Prostate gland (tissue), 2 donors: ENCODE measurements at regions not wholly inside any gene's neighbourhood (a gene's known extent, or its start where the extent isn't known, plus 50 kb on each side); places are given as distances from the start of the nearest gene placed in this dataset.

Source experiments
- POLR2AphosphoS5 ChIP-seq: sonication (generic); formaldehyde crosslinking; IDR thresholded peaks from one replicate; pipeline ENCODE4 v1.6.1; 2017; ENCODE audit warnings: antibody characterized with exemption
- TF ChIP-seq, protein P1 (sequence below), 4 experiments: fragments of 200-600 bp in 2 of 4; fragments of 450-650 bp in 2 of 4; sonication (generic) in 2 of 4; IDR thresholded peaks; 1 replicate in 3 of 4; 2 replicates in 1 of 4; pipeline ENCODE4 v1.5.1; 2016 to 2019; ENCODE audit warnings: antibody characterized with exemption in 4 of 4, mild to moderate bottlenecking in 2 of 4, moderate library complexity in 2 of 4

DNA sequence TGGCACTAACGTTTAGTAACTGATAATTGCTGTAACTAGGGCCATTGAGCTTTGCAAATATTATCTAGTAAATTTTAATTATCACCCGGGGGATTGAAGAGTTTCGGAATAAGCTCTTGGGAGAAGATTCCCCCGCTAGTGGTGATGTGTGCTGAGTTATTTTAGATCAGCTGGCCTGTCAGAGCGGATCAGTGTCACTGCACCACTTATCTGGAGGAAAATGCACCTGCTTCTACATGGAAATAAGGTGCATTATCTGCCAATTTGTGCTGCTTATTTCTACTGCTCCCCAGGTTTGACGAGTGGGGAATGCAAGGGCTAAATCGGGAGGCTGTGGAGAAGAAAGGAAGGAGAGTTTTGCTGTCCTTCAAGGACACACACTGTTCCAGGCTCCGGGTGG, 518.6 kb downstream of the TLE4 start:
- no peak for TF ChIP-seq POLR2AphosphoS5
- TF ChIP-seq, protein P1, sequence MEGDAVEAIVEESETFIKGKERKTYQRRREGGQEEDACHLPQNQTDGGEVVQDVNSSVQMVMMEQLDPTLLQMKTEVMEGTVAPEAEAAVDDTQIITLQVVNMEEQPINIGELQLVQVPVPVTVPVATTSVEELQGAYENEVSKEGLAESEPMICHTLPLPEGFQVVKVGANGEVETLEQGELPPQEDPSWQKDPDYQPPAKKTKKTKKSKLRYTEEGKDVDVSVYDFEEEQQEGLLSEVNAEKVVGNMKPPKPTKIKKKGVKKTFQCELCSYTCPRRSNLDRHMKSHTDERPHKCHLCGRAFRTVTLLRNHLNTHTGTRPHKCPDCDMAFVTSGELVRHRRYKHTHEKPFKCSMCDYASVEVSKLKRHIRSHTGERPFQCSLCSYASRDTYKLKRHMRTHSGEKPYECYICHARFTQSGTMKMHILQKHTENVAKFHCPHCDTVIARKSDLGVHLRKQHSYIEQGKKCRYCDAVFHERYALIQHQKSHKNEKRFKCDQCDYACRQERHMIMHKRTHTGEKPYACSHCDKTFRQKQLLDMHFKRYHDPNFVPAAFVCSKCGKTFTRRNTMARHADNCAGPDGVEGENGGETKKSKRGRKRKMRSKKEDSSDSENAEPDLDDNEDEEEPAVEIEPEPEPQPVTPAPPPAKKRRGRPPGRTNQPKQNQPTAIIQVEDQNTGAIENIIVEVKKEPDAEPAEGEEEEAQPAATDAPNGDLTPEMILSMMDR (IDR thresholded peaks at IDR 0.05) = no peak
